ENCODE measurements at regions not wholly inside any gene's neighbourhood (a gene's known extent, or its start where the extent isn't known, plus 50 kb on each side); places are given as distances from the start of the nearest gene placed in this dataset.

GRCh38 chr3:72655131-72655551, 193.1 kb downstream of the SHQ1 start:
- H3K4me3 ChIP-seq (ENCODE audit: low read depth, low read length, poor library complexity, severe bottlenecking): no peak overlapping the region
- no peaks in the 10 kb centered on the region for H3K36me3 ChIP-seq (ENCODE audit: insufficient read depth, low read length, poor library complexity, severe bottlenecking)
- intact Hi-C loops (cut with micrococcal nuclease; ENCODE audit: unreplicated experiment): no loop called here
- no peaks in the 10 kb centered on the region for H3K4me1 ChIP-seq (ENCODE audit: insufficient read depth, low read length, poor library complexity, severe bottlenecking)
- no peak overlapping the region for H3K27ac ChIP-seq (ENCODE audit: low read depth, low read length, poor library complexity, severe bottlenecking)
- no peaks in the 10 kb centered on the region for H3K9me3 ChIP-seq (ENCODE audit: low read depth, low read length, poor library complexity, severe bottlenecking)
- POLR2A ChIA-PET (ENCODE audit: low non-redundant PET): no interaction called here
- no peaks in the 10 kb centered on the region for H3K27me3 ChIP-seq (replicated peaks; ENCODE audit: insufficient read depth, low read depth, low read length, poor library complexity)
- no peak for DNase-seq (ENCODE audit: low spot score)
- BruUV-seq (replicated peaks): no TSS peak
- CTCF ChIA-PET: no interaction called here
- TF ChIP-seq CTCF (conservative IDR thresholded peaks at IDR 0.05; ENCODE audit: low read depth, low read length) (no peak), EZH2 (IDR thresholded peaks at IDR 0.05; ENCODE audit: borderline replicate concordance, low read depth, low read length, poor library complexity, severe bottlenecking) (no peak)

- H3K9me3 ChIP-seq (ENCODE audit: low read depth, low read length, poor library complexity, severe bottlenecking): no peaks in the 10 kb centered on the region
- TF ChIP-seq CTCF (conservative IDR thresholded peaks at IDR 0.05; ENCODE audit: low read depth, low read length) (no peak), EZH2 (IDR thresholded peaks at IDR 0.05; ENCODE audit: borderline replicate concordance, low read depth, low read length, poor library complexity, severe bottlenecking) (no peak)
- no peak overlapping the region for H3K4me3 ChIP-seq (ENCODE audit: low read depth, low read length, poor library complexity, severe bottlenecking)
- no peak for DNase-seq (ENCODE audit: low spot score)
- H3K4me1 ChIP-seq (ENCODE audit: insufficient read depth, low read length, poor library complexity, severe bottlenecking): no peaks in the 10 kb centered on the region
- BruUV-seq (replicated peaks): no TSS peak
- POLR2A ChIA-PET (ENCODE audit: low non-redundant PET): no interaction called here
- intact Hi-C loops (cut with micrococcal nuclease; ENCODE audit: unreplicated experiment): no loop called here
- H3K27ac ChIP-seq (ENCODE audit: low read depth, low read length, poor library complexity, severe bottlenecking): no peak overlapping the region
- no peaks in the 10 kb centered on the region for H3K36me3 ChIP-seq (ENCODE audit: insufficient read depth, low read length, poor library complexity, severe bottlenecking)
- CTCF ChIA-PET: no interaction called here
- no peaks in the 10 kb centered on the region for H3K27me3 ChIP-seq (replicated peaks; ENCODE audit: insufficient read depth, low read depth, low read length, poor library complexity)
These were observed 195.8 kb downstream of the SHQ1 start for GRCh38 chr3:72652395-72652794.

GRCh38 chr3:72651498-72651897, 196.7 kb downstream of the SHQ1 start:
- H3K9me3 ChIP-seq (ENCODE audit: low read depth, low read length, poor library complexity, severe bottlenecking): no peaks in the 10 kb centered on the region
- no peaks in the 10 kb centered on the region for H3K36me3 ChIP-seq (ENCODE audit: insufficient read depth, low read length, poor library complexity, severe bottlenecking)
- no peak for DNase-seq (ENCODE audit: low spot score)
- no peak for TF ChIP-seq CTCF (conservative IDR thresholded peaks at IDR 0.05; ENCODE audit: low read depth, low read length)
- TF ChIP-seq EZH2 (IDR thresholded peaks at IDR 0.05; ENCODE audit: borderline replicate concordance, low read depth, low read length, poor library complexity, severe bottlenecking): no peak
- no peaks in the 10 kb centered on the region for H3K27me3 ChIP-seq (replicated peaks; ENCODE audit: insufficient read depth, low read depth, low read length, poor library complexity)
- no TSS peak for BruUV-seq (replicated peaks)
- no peak overlapping the region for H3K27ac ChIP-seq (ENCODE audit: low read depth, low read length, poor library complexity, severe bottlenecking)
- H3K4me1 ChIP-seq (ENCODE audit: insufficient read depth, low read length, poor library complexity, severe bottlenecking): no peaks in the 10 kb centered on the region
- ChIA-PET POLR2A (ENCODE audit: low non-redundant PET) (no interaction called here), CTCF (no interaction called here)
- H3K4me3 ChIP-seq (ENCODE audit: low read depth, low read length, poor library complexity, severe bottlenecking): no peak overlapping the region
- intact Hi-C loops (cut with micrococcal nuclease; ENCODE audit: unreplicated experiment): no loop called here
